SK-N-SH (cell line): ENCODE measurements at regions not wholly inside any gene's neighbourhood (a gene's known extent, or its start where the extent isn't known, plus 50 kb on each side); places are given as distances from the start of the nearest gene placed in this dataset.

Experiments
- CTCF ChIA-PET: fragments of 300-600, 350-600 bp; formaldehyde crosslinking; extraction: SDS; loops from one replicate; lab custom pipeline; 2021; lab: Yijun Ruan, JAX
- POLR2A ChIA-PET: fragments of 350-600 bp; sonication (Branson Sonifier 250); formaldehyde crosslinking; extraction: SDS; loops from one replicate; lab custom pipeline; 2020; ENCODE audit warnings: antibody characterized with exemption, inconsistent platforms; lab: Yijun Ruan, JAX
- DNase-seq: peaks from one replicate; pipeline ENCODE4 v3.0.0; 2012
- H2AFZ ChIP-seq: fragments of 200-600 bp; sonication (generic); 2 replicates; pipeline ENCODE4 v1.8.1; 2016; ENCODE audit warnings: antibody characterized with exemption, mild to moderate bottlenecking, low read depth
- H3F3A ChIP-seq: fragments of 200-600 bp; sonication (generic); replicated peaks from 2 replicates; pipeline ENCODE3; 2016; ENCODE audit warnings: antibody characterized with exemption, mild to moderate bottlenecking; ENCODE audit not compliant: insufficient read depth
- H3K27ac ChIP-seq, 2 experiments: fragments of 200-500 bp in 1 of 2; fragments of 200-600 bp in 1 of 2; sonication (Bioruptor generic) in 1 of 2; sonication (generic), shearing (Covaris generic) in 1 of 2; 2 replicates each; pipeline versions ENCODE4 v1.5.1 to v1.6.1; 2014 to 2016; ENCODE audit warnings: low read depth in 2 of 2, inconsistent platforms in 1 of 2, low read length in 1 of 2, mild to moderate bottlenecking in 1 of 2, mixed read lengths in 1 of 2
- H3K27me3 ChIP-seq: fragments of 200-600 bp; sonication (generic), shearing (Covaris generic); 2 replicates; pipeline ENCODE4 v1.6.1; 2016; ENCODE audit warnings: mixed run types; ENCODE audit not compliant: insufficient read depth
- H3K36me3 ChIP-seq, 2 experiments: fragments of 200-500 bp in 1 of 2; fragments of 200-600 bp in 1 of 2; sonication (Bioruptor generic) in 1 of 2; sonication (generic) in 1 of 2; replicated peaks in 1 of 2; 2 replicates each; pipeline versions ENCODE3 to v1.5.1; 2014 to 2016; ENCODE audit warnings: low read length in 1 of 2, mild to moderate bottlenecking in 1 of 2; ENCODE audit not compliant: insufficient read depth in 2 of 2, control insufficient read depth in 1 of 2
- H3K4me1 ChIP-seq, 2 experiments: fragments of 200-500 bp in 1 of 2; fragments of 200-600 bp in 1 of 2; sonication (Bioruptor generic) in 1 of 2; sonication (generic), shearing (Covaris generic) in 1 of 2; 2 replicates each; pipeline versions ENCODE4 v1.5.1 to v1.6.1; 2014 to 2016; ENCODE audit warnings: low read depth in 1 of 2, low read length in 1 of 2, mixed run types in 1 of 2; ENCODE audit not compliant: insufficient read depth in 2 of 2, control insufficient read depth in 1 of 2
- H3K4me2 ChIP-seq: fragments of 200-600 bp; sonication (generic), shearing (Covaris generic); 2 replicates; pipeline ENCODE4 v1.6.1; 2017; ENCODE audit warnings: mixed run types
- H3K4me3 ChIP-seq, 2 experiments: fragments of 200-500 bp in 1 of 2; fragments of 200-600 bp in 1 of 2; sonication (Bioruptor generic) in 1 of 2; sonication (generic), shearing (Covaris generic) in 1 of 2; 2 replicates each; pipeline versions ENCODE4 v1.5.1 to v1.8.1; 2014 to 2016; ENCODE audit warnings: low read depth in 2 of 2, inconsistent platforms in 1 of 2, low read length in 1 of 2, mild to moderate bottlenecking in 1 of 2, mixed read lengths in 1 of 2, moderate library complexity in 1 of 2
- H3K79me2 ChIP-seq: fragments of 200-600 bp; sonication (generic); 2 replicates; pipeline ENCODE4 v1.8.1; 2017; ENCODE audit warnings: mild to moderate bottlenecking; ENCODE audit not compliant: insufficient read depth
- H3K9ac ChIP-seq: fragments of 200-600 bp; sonication (generic); 2 replicates; pipeline ENCODE4 v1.6.1; 2017; ENCODE audit warnings: mixed run types
- H3K9me2 ChIP-seq: fragments of 200-600 bp; sonication (generic); 2 replicates; pipeline ENCODE4 v1.6.1; 2017; ENCODE audit warnings: mixed run types
- H3K9me3 ChIP-seq: fragments of 200-600 bp; sonication (generic); 2 replicates; pipeline ENCODE4 v1.6.1; 2017; ENCODE audit warnings: mixed run types, mild to moderate bottlenecking, moderate library complexity
- H4K20me1 ChIP-seq: fragments of 200-600 bp; sonication (generic); 2 replicates; pipeline ENCODE4 v1.6.1; 2017; ENCODE audit warnings: mild to moderate bottlenecking, mixed run types; ENCODE audit not compliant: insufficient read depth
- CHD2 ChIP-seq: fragments of 150-350 bp; IDR thresholded peaks from 2 replicates; pipeline ENCODE4 v1.6.1; 2018; ENCODE audit warnings: low read length; ENCODE audit not compliant: partially characterized antibody
- FOXM1 ChIP-seq: IDR thresholded peaks from 2 replicates; pipeline ENCODE4 v1.4.0; 2012; ENCODE audit warnings: low read depth, mild to moderate bottlenecking
- NRF1 ChIP-seq: IDR thresholded peaks from 2 replicates; pipeline ENCODE4 v1.6.1; 2012; ENCODE audit warnings: low read depth, mild to moderate bottlenecking, low read length
- RFX5 ChIP-seq: IDR thresholded peaks from 2 replicates; pipeline ENCODE4 v1.6.1; 2012; ENCODE audit warnings: mild to moderate bottlenecking, improper control_type of control experiment, low read length
- RXRA ChIP-seq: IDR thresholded peaks from 2 replicates; pipeline ENCODE4 v1.4.0; 2012; ENCODE audit warnings: low read depth, mild to moderate bottlenecking, borderline replicate concordance
- SIN3A ChIP-seq: IDR thresholded peaks from 2 replicates; pipeline ENCODE4 v1.6.1; 2012; ENCODE audit warnings: low read depth, mild to moderate bottlenecking, low read length, moderate library complexity, borderline replicate concordance
- YY1 ChIP-seq: IDR thresholded peaks from 2 replicates; pipeline ENCODE4 v1.4.0; 2012; ENCODE audit warnings: low read depth, mild to moderate bottlenecking
- WGBS: methylation state at CpG from one replicate; pipeline ENCODE4 v1.1.6; 2017; ENCODE audit warnings: low lambda C conversion rate; 5-methylcytosine and 5-hydroxymethylcytosine counted together
- TF ChIP-seq, protein P1 (sequence below): IDR thresholded peaks from 2 replicates; pipeline ENCODE4 v1.4.0; 2012; ENCODE audit warnings: low read depth, borderline replicate concordance
- TF ChIP-seq, protein P2 (sequence below): fragments of 200-600 bp; sonication (generic); IDR thresholded peaks from 2 replicates; pipeline ENCODE4 v1.6.1; 2017; ENCODE audit warnings: antibody characterized with exemption, mild to moderate bottlenecking, moderate library complexity
- TF ChIP-seq, protein P3 (sequence below): IDR thresholded peaks from 2 replicates; pipeline ENCODE4; 2012

DNA sequence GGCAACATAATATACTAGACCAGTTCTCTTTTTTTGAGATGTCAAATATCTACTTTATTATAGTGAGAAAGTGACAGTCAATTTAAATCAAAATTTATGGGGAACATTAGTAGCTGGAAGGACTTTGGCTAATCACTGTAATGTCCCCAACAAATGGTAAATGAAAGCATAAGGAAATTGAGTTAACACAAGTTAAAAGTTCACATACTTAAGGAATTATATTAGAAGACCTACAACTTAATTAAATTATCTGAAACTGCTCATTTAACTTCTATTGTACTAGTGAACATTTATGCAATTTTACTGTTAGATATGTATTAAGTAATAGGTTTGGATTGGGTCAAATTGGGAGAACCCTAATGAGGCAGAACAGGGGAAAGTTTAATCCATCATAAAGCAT, 160.3 kb upstream of the TENM3 start (continued):
- TF ChIP-seq, protein P1, sequence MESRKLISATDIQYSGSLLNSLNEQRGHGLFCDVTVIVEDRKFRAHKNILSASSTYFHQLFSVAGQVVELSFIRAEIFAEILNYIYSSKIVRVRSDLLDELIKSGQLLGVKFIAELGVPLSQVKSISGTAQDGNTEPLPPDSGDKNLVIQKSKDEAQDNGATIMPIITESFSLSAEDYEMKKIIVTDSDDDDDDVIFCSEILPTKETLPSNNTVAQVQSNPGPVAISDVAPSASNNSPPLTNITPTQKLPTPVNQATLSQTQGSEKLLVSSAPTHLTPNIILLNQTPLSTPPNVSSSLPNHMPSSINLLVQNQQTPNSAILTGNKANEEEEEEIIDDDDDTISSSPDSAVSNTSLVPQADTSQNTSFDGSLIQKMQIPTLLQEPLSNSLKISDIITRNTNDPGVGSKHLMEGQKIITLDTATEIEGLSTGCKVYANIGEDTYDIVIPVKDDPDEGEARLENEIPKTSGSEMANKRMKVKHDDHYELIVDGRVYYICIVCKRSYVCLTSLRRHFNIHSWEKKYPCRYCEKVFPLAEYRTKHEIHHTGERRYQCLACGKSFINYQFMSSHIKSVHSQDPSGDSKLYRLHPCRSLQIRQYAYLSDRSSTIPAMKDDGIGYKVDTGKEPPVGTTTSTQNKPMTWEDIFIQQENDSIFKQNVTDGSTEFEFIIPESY = no peak
- no peak for TF ChIP-seq SIN3A
- TF ChIP-seq, protein P2, sequence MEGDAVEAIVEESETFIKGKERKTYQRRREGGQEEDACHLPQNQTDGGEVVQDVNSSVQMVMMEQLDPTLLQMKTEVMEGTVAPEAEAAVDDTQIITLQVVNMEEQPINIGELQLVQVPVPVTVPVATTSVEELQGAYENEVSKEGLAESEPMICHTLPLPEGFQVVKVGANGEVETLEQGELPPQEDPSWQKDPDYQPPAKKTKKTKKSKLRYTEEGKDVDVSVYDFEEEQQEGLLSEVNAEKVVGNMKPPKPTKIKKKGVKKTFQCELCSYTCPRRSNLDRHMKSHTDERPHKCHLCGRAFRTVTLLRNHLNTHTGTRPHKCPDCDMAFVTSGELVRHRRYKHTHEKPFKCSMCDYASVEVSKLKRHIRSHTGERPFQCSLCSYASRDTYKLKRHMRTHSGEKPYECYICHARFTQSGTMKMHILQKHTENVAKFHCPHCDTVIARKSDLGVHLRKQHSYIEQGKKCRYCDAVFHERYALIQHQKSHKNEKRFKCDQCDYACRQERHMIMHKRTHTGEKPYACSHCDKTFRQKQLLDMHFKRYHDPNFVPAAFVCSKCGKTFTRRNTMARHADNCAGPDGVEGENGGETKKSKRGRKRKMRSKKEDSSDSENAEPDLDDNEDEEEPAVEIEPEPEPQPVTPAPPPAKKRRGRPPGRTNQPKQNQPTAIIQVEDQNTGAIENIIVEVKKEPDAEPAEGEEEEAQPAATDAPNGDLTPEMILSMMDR = no peak
- TF ChIP-seq, all 33 proteins: peak for 0

DNA sequence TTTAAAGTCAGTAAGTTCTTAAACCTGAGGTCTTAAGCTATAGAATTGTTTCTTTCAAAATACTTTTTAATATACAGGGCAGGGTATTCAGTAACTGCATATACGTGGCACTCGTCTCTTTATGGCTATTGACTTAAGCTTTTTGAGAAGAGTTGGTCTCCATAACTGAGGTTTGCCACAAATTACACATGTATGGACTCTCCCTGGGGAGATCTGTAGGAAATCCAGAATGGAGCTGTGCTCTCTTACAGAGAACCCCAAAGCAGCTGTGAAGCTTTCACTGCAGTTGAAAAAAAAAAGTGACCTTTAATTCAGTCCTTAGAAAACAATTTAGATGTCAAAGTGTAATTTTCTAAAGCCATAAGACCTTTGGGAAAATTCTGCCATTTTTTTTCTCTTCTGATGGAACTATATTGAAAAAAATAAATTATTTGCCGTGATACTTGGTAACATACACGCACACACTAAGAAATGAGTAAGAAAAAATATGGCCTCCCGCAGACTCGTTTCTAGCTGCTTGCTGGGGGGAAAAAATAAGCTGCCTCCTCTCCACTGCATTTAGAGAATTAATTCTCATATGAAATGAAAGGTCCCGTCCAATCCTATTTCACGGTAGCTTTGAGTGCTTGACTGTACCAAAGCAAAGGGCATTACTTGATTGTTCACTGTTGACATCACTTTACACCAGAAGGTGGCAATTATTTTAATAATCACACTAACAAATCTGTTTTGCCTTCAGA, 159.4 kb upstream of the TENM3 start:
- no peak overlapping the region for H3K27ac ChIP-seq
- H3K4me3 ChIP-seq = no peak overlapping the region
- POLR2A ChIA-PET = no interaction called here
- no peaks in the 10 kb centered on the region for H3K36me3 ChIP-seq
- no peaks in the 10 kb centered on the region for H3K4me1 ChIP-seq
- 81% methylated on average over 8 of the region's 8 CpGs for WGBS
- no peaks in the 10 kb centered on the region for H3K9me3 ChIP-seq
- H4K20me1 ChIP-seq = no peaks in the 10 kb centered on the region
- H3F3A ChIP-seq = no peaks in the 10 kb centered on the region
- no peaks in the 10 kb centered on the region for H3K79me2 ChIP-seq
- H3K9ac ChIP-seq = no peak overlapping the region
- H3K9me2 ChIP-seq = no peaks in the 10 kb centered on the region
- TF ChIP-seq NRF1 = no peak
- no peak for TF ChIP-seq FOXM1
- TF ChIP-seq RXRA = no peak
- no peak for TF ChIP-seq YY1
- TF ChIP-seq, protein P3, sequence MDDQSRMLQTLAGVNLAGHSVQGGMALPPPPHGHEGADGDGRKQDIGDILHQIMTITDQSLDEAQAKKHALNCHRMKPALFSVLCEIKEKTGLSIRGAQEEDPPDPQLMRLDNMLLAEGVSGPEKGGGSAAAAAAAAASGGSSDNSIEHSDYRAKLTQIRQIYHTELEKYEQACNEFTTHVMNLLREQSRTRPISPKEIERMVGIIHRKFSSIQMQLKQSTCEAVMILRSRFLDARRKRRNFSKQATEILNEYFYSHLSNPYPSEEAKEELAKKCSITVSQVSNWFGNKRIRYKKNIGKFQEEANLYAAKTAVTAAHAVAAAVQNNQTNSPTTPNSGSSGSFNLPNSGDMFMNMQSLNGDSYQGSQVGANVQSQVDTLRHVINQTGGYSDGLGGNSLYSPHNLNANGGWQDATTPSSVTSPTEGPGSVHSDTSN = no peak
- no peak for TF ChIP-seq CHD2
- no peak for TF ChIP-seq RFX5
- H3K4me2 ChIP-seq = no peak overlapping the region
- no peak overlapping the region for H2AFZ ChIP-seq
- no peaks in the 10 kb centered on the region for H3K27me3 ChIP-seq
- no peak for DNase-seq
- CTCF ChIA-PET = interaction anchor here (0.8 kb wide), 1 partner anchor 15 kb away, joined by 3 read pairs; no protein-coding TSS in a partner anchor
